ENCODE measurements at regions not wholly inside any gene's neighbourhood (a gene's known extent, or its start where the extent isn't known, plus 50 kb on each side); places are given as distances from the start of the nearest gene placed in this dataset.

DNA sequence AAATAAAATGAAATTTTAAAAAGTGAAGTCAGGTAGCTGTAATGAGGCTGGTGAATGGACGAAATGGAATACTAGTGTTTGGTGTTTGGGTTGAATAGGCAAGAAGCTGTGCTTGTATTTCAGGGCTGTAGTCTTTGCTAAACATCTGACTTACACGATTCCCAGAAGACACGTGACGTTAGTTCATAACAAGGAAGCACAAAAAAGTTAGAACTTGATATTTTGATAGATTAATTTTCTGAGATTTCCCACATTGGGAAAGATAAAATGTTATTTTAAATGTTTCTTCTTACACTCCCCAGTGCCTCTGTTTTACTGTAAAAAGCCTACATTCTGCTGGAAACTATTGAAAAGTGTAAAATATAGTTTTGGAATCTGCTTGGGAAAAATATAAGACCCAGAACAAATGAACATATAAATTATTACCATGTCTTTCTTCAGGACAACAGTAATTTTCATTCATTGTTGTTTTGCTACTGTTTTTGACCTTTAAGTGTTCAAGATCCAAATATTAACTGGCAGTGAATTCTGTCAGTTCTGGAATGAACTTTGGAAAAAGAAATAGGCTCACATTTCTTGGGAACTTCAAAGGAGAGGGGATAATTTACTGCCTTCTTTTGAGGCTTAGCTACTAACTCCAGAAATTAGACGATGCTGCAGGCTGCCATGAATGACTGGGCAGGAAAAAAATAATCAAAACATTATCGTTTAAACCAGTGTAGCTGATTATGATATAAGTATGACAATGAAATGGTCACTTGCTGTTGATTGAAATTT lies 241.3 kb downstream of the SLITRK6 start:
- TF ChIP-seq EP300 (IDR thresholded peaks at IDR 0.05) (no peak), CTCF (IDR thresholded peaks at IDR 0.05) (no peak), POLR2A (IDR thresholded peaks at IDR 0.05) (no peak)

Data from tibial nerve (tissue), 4 donors.